H1 (cell line): ENCODE measurements at regions not wholly inside any gene's neighbourhood (a gene's known extent, or its start where the extent isn't known, plus 50 kb on each side); places are given as distances from the start of the nearest gene placed in this dataset.

ENCODE experiments used
- CTCF ChIA-PET: fragments of 300-600 bp; sonication (Branson Sonifier 250); formaldehyde crosslinking; loops from one replicate; lab custom pipeline; 2021; ENCODE audit not compliant: partially characterized antibody; lab: Charles Lee
- POLR2A ChIA-PET: fragments of 300-600 bp; sonication (Branson Sonifier 250); formaldehyde crosslinking; loops from one replicate; lab custom pipeline; 2021; ENCODE audit warnings: inconsistent platforms; ENCODE audit not compliant: partially characterized antibody; lab: Charles Lee
- DNase-seq, 2 experiments: peaks; one replicate each; pipeline versions ENCODE4 v3.0.0 to v3.0.0-alpha.2; 2010 to 2022; ENCODE audit warnings: low spot score in 2 of 2, low read depth in 1 of 2, mixed read lengths in 1 of 2
- FAIRE-seq: peaks from 2 replicates; lab custom pipeline; 2011; peaks lifted over from hg19 to GRCh38; lab: Jason Lieb, UNC
- H2AFZ ChIP-seq: 2 replicates; pipeline ENCODE4 v1.8.1; 2012; ENCODE audit warnings: low read length, inconsistent platforms
- H2AK5ac ChIP-seq: 2 replicates; pipeline ENCODE4 v1.6.1; 2013; ENCODE audit warnings: low read depth, low read length
- H2BK120ac ChIP-seq: replicated peaks from 2 replicates; pipeline ENCODE3; 2013; ENCODE audit warnings: low read depth, low read length, inconsistent platforms
- H2BK12ac ChIP-seq: 2 replicates; pipeline ENCODE4 v1.6.1; 2013; ENCODE audit warnings: low read depth, low read length
- H2BK15ac ChIP-seq: 2 replicates; pipeline ENCODE4 v1.6.1; 2013; ENCODE audit warnings: low read length
- H2BK20ac ChIP-seq: 2 replicates; pipeline ENCODE4 v1.6.1; 2013; ENCODE audit warnings: low read length
- H2BK5ac ChIP-seq: 2 replicates; pipeline ENCODE4 v1.6.1; 2013; ENCODE audit warnings: low read depth, low read length
- H3K14ac ChIP-seq: 2 replicates; pipeline ENCODE4 v1.6.1; 2013; ENCODE audit warnings: inconsistent platforms; ENCODE audit not compliant: insufficient read length
- H3K18ac ChIP-seq: 2 replicates; pipeline ENCODE4 v1.6.1; 2013; ENCODE audit warnings: low read length; ENCODE audit errors: extremely low read depth
- H3K23ac ChIP-seq: 2 replicates; pipeline ENCODE4 v1.6.1; 2013; ENCODE audit warnings: inconsistent platforms; ENCODE audit not compliant: insufficient read length
- H3K23me2 ChIP-seq: 2 replicates; pipeline ENCODE4 v1.6.1; 2013; ENCODE audit warnings: low read depth, low read length
- H3K27ac ChIP-seq: 2 replicates; pipeline ENCODE4 v1.6.1; 2011; ENCODE audit warnings: low read depth, low read length, inconsistent platforms
- H3K27me3 ChIP-seq, 4 experiments: replicated peaks in 1 of 4; 1 replicate in 1 of 4; 2 replicates in 3 of 4; pipeline versions ENCODE4 v1.6.1 to v1.8.1; 2011 to 2013; ENCODE audit warnings: low read length in 3 of 4, mild to moderate bottlenecking in 3 of 4, inconsistent platforms in 2 of 4, mixed read lengths in 2 of 4, moderate library complexity in 1 of 4; ENCODE audit not compliant: control insufficient read depth in 3 of 4, insufficient read depth in 3 of 4; ENCODE audit errors: extremely low read depth in 1 of 4
- H3K36me3 ChIP-seq, 4 experiments: 2 replicates each; pipeline versions ENCODE4 v1.6.1 to v1.8.1; 2011 to 2013; ENCODE audit warnings: mild to moderate bottlenecking in 4 of 4, low read length in 3 of 4, moderate library complexity in 2 of 4, control low read depth in 1 of 4, inconsistent platforms in 1 of 4; ENCODE audit not compliant: insufficient read depth in 4 of 4, control insufficient read depth in 2 of 4
- H3K4ac ChIP-seq: replicated peaks from 2 replicates; pipeline ENCODE3; 2013; ENCODE audit warnings: low read length, low read depth, mixed read lengths, inconsistent platforms; ENCODE audit not compliant: insufficient read length
- H3K4me1 ChIP-seq, 4 experiments: replicated peaks in 1 of 4; 1 replicate in 1 of 4; 2 replicates in 3 of 4; pipeline versions ENCODE4 v1.6.1 to v1.8.1; 2011 to 2013; ENCODE audit warnings: low read length in 3 of 4, inconsistent platforms in 2 of 4, mixed read lengths in 1 of 4; ENCODE audit not compliant: insufficient read depth in 4 of 4, control insufficient read depth in 3 of 4
- H3K4me2 ChIP-seq, 2 experiments: 2 replicates each; pipeline versions ENCODE4 v1.6.1 to v1.8.1; 2011 to 2013; ENCODE audit warnings: low read depth in 2 of 2, low read length in 2 of 2, control low read depth in 1 of 2, inconsistent platforms in 1 of 2, mild to moderate bottlenecking in 1 of 2; ENCODE audit not compliant: insufficient read depth in 1 of 2
- H3K4me3 ChIP-seq, 4 experiments: fragments of 200-600, 300-600 bp in 1 of 4; sonication (generic), shearing (Covaris generic), sonication (Bioruptor Twin) in 1 of 4; 2 replicates each; pipeline versions ENCODE4 v1.5.1 to v1.8.1; 2011 to 2016; ENCODE audit warnings: low read length in 4 of 4, low read depth in 3 of 4, control low read depth in 2 of 4, inconsistent platforms in 2 of 4, mild to moderate bottlenecking in 2 of 4, mixed read lengths in 1 of 4, moderate library complexity in 1 of 4; ENCODE audit not compliant: insufficient read depth in 2 of 4; ENCODE audit errors: extremely low read depth in 1 of 4
- H3K56ac ChIP-seq: replicated peaks from 2 replicates; pipeline ENCODE3; 2013; ENCODE audit warnings: low read depth, mild to moderate bottlenecking, mixed read lengths, low read length, inconsistent platforms; ENCODE audit not compliant: insufficient read length
- H3K79me1 ChIP-seq: 2 replicates; pipeline ENCODE4 v1.6.1; 2013; ENCODE audit warnings: low read depth, low read length, control low read depth
- H3K79me2 ChIP-seq, 2 experiments: 2 replicates each; pipeline versions ENCODE4 v1.6.1 to v1.8.1; 2012 to 2013; ENCODE audit warnings: low read length in 2 of 2, mild to moderate bottlenecking in 2 of 2, inconsistent platforms in 1 of 2; ENCODE audit not compliant: insufficient read depth in 2 of 2, control insufficient read depth in 1 of 2
- H3K9ac ChIP-seq, 4 experiments: replicated peaks in 1 of 4; 1 replicate in 1 of 4; 2 replicates in 3 of 4; pipeline versions ENCODE4 v1.6.1 to v1.8.1; 2011 to 2013; ENCODE audit warnings: low read depth in 3 of 4, low read length in 3 of 4, control low read depth in 2 of 4, mild to moderate bottlenecking in 2 of 4, moderate library complexity in 2 of 4, inconsistent platforms in 1 of 4; ENCODE audit errors: extremely low read depth in 1 of 4
- H3K9me3 ChIP-seq, 2 experiments: 2 replicates each; pipeline versions ENCODE4 v1.6.1 to v1.8.1; 2012 to 2013; ENCODE audit warnings: mild to moderate bottlenecking in 2 of 2, moderate library complexity in 2 of 2, control low read depth in 1 of 2, inconsistent platforms in 1 of 2, low read depth in 1 of 2, low read length in 1 of 2, mixed read lengths in 1 of 2; ENCODE audit not compliant: insufficient read depth in 2 of 2
- H4K20me1 ChIP-seq, 2 experiments: replicated peaks in 1 of 2; 2 replicates each; pipeline versions ENCODE3 to v1.8.1; 2011 to 2013; ENCODE audit warnings: inconsistent platforms in 2 of 2, low read length in 2 of 2, mild to moderate bottlenecking in 1 of 2; ENCODE audit not compliant: insufficient read depth in 2 of 2, control insufficient read depth in 1 of 2
- H4K5ac ChIP-seq: 2 replicates; pipeline ENCODE4 v1.6.1; 2013; ENCODE audit warnings: low read length, low read depth, mixed read lengths, inconsistent platforms; ENCODE audit not compliant: insufficient read length
- H4K8ac ChIP-seq: 2 replicates; pipeline ENCODE4 v1.8.0; 2013; ENCODE audit warnings: mild to moderate bottlenecking, moderate library complexity, low read length, inconsistent platforms; ENCODE audit not compliant: insufficient read depth; ENCODE audit errors: extremely low read depth
- H4K91ac ChIP-seq: replicated peaks from 2 replicates; pipeline ENCODE3; 2013; ENCODE audit warnings: low read length, mixed read lengths, inconsistent platforms; ENCODE audit not compliant: insufficient read length
- ASH2L ChIP-seq: fragments of 200-600, 300-600 bp; sonication (generic); IDR thresholded peaks from one replicate; pipeline ENCODE4 v1.7.1; 2017; ENCODE audit warnings: low read length
- BACH1 ChIP-seq: IDR thresholded peaks from 2 replicates; pipeline ENCODE4 v1.6.1; 2012; ENCODE audit warnings: low read length, improper control_type of control experiment
- CTCF ChIP-seq, 3 experiments: IDR thresholded peaks; 1 replicate in 2 of 3; 2 replicates in 1 of 3; pipeline versions ENCODE4 v1.5.1 to v1.6.1; 2011; ENCODE audit warnings: low read length in 3 of 3, mild to moderate bottlenecking in 3 of 3, inconsistent platforms in 2 of 3, low read depth in 1 of 3, moderate library complexity in 1 of 3; ENCODE audit not compliant: insufficient read depth in 1 of 3; ENCODE audit errors: control extremely low read depth in 1 of 3
- EZH2 ChIP-seq: fragments of 200-600 bp; sonication (generic); IDR thresholded peaks from 2 replicates; pipeline ENCODE4 v1.7.1; 2012; ENCODE audit warnings: low read depth, mild to moderate bottlenecking, moderate library complexity, low read length, inconsistent platforms; ENCODE audit not compliant: severe bottlenecking
- JUN ChIP-seq: IDR thresholded peaks from 2 replicates; pipeline ENCODE4 v1.6.1; 2011; ENCODE audit warnings: low read depth, mild to moderate bottlenecking, improper control_type of control experiment, low read length
- TEAD4 ChIP-seq: IDR thresholded peaks from 2 replicates; pipeline ENCODE4 v1.6.1; 2012; ENCODE audit warnings: low read depth, low read length, inconsistent platforms, mixed read lengths
- YY1 ChIP-seq: IDR thresholded peaks from 2 replicates; pipeline ENCODE4 v1.6.1; 2011; ENCODE audit warnings: low read depth, mild to moderate bottlenecking, low read length
- ZNF274 ChIP-seq: IDR thresholded peaks from 2 replicates; pipeline ENCODE4 v1.7.0; 2012; ENCODE audit warnings: low read length, borderline replicate concordance; ENCODE audit errors: extremely low read depth
- WGBS, 2 experiments: shearing (Covaris generic) in 1 of 2; methylation state at CpG; one replicate each; pipeline versions ENCODE4 v1.1.6 to v1.1.7; 2013 to 2015; ENCODE audit warnings: low lambda C conversion rate in 2 of 2, mixed read lengths in 2 of 2, inconsistent platforms in 1 of 2, low coverage in 1 of 2, missing lambda C conversion rate in 1 of 2; ENCODE audit not compliant: insufficient replicate concordance in 2 of 2, insufficient coverage in 1 of 2, insufficient read length in 1 of 2; ENCODE audit errors: extremely low coverage in 1 of 2, missing lambda C conversion rate in 1 of 2; 5-methylcytosine and 5-hydroxymethylcytosine counted together

- no peak for FAIRE-seq
- CTCF ChIA-PET, result interaction anchor here (2.3 kb wide), 1 partner anchor 11 kb away, joined by 10 read pairs; no protein-coding TSS in a partner anchor
- TF ChIP-seq YY1, result no peak
- no peak for TF ChIP-seq CTCF (IDR thresholded peaks at IDR 0.05; ENCODE audit: control extremely low read depth in 1 of 3, insufficient read depth in 1 of 3, low read depth in 1 of 3, low read length in 3 of 3)
- no peak for TF ChIP-seq ZNF274
- TF ChIP-seq ASH2L, result no peak
- no peak for TF ChIP-seq EZH2
- no peak for TF ChIP-seq TEAD4
- no peak for TF ChIP-seq BACH1
- no peak for TF ChIP-seq JUN
These were observed 188.4 kb downstream of the AHR start for GRCh38 chr7:17486835-17487234.

More at GRCh38 chr7:17486835-17487234, 188.4 kb downstream of the AHR start:
- no peak for DNase-seq
- H3K56ac ChIP-seq, result no peak overlapping the region
- no peak overlapping the region for H3K4me3 ChIP-seq
- no peak overlapping the region for H3K14ac ChIP-seq
- H3K9me3 ChIP-seq, result no peaks in the 10 kb centered on the region
- no peaks in the 10 kb centered on the region for H4K20me1 ChIP-seq
- POLR2A ChIA-PET, result interaction anchor here (0.6 kb wide), 1 partner anchor 898 kb away, joined by 3 read pairs; no protein-coding TSS in a partner anchor
- H3K79me2 ChIP-seq, result no peaks in the 10 kb centered on the region
- no peak overlapping the region for H4K91ac ChIP-seq
- H3K36me3 ChIP-seq, result no peaks in the 10 kb centered on the region
- H3K27me3 ChIP-seq, result no peaks in the 10 kb centered on the region
- H2BK20ac ChIP-seq, result no peak overlapping the region
- no peak overlapping the region for H2BK5ac ChIP-seq
- H2AFZ ChIP-seq, result no peak overlapping the region
- H2BK120ac ChIP-seq, result no peak overlapping the region
- H4K8ac ChIP-seq, result no peak overlapping the region; the same call in 1 of the 2 replicates
- H3K79me1 ChIP-seq, result no peaks in the 10 kb centered on the region
- H2BK12ac ChIP-seq, result no peak overlapping the region
- no peak overlapping the region for H3K9ac ChIP-seq
- H3K4me1 ChIP-seq, result 0 out of 7 replicates have a peak, but pooled peaks cover 0 to 2% (median 0%) of the 10 kb centered on the region in 4 experiments
- 89 to 93% methylated on average over 1 to 2 of the region's 2 CpGs for WGBS, 2 experiments
- no peak overlapping the region for H3K23ac ChIP-seq
- no peaks in the 10 kb centered on the region for H3K23me2 ChIP-seq
- H4K5ac ChIP-seq, result no peak overlapping the region
- no peak overlapping the region for H2BK15ac ChIP-seq
- H2AK5ac ChIP-seq, result no peak overlapping the region
- H3K4ac ChIP-seq, result no peak overlapping the region
- no peak overlapping the region for H3K27ac ChIP-seq
- no peak overlapping the region for H3K18ac ChIP-seq
- H3K4me2 ChIP-seq, result no peak overlapping the region
